B cell (primary cell): ENCODE measurements at regions not wholly inside any gene's neighbourhood (a gene's known extent, or its start where the extent isn't known, plus 50 kb on each side); places are given as distances from the start of the nearest gene placed in this dataset.

ENCODE experiments used
- EZH2 ChIP-seq: IDR thresholded peaks from 2 replicates; pipeline ENCODE4 v1.6.1; 2012; ENCODE audit warnings: borderline replicate concordance, low read depth, mild to moderate bottlenecking, moderate library complexity, low read length; ENCODE audit not compliant: insufficient read depth, poor library complexity, severe bottlenecking
- TF ChIP-seq, protein P1 (sequence below): fragments of 200-600 bp; IDR thresholded peaks from one replicate; pipeline ENCODE4 v1.8.0; 2022; ENCODE audit warnings: antibody characterized with exemption, mild to moderate bottlenecking

GRCh38 chr13:103941506-103942140, 875.4 kb upstream of the SLC10A2 start:
- TF ChIP-seq, protein P1, sequence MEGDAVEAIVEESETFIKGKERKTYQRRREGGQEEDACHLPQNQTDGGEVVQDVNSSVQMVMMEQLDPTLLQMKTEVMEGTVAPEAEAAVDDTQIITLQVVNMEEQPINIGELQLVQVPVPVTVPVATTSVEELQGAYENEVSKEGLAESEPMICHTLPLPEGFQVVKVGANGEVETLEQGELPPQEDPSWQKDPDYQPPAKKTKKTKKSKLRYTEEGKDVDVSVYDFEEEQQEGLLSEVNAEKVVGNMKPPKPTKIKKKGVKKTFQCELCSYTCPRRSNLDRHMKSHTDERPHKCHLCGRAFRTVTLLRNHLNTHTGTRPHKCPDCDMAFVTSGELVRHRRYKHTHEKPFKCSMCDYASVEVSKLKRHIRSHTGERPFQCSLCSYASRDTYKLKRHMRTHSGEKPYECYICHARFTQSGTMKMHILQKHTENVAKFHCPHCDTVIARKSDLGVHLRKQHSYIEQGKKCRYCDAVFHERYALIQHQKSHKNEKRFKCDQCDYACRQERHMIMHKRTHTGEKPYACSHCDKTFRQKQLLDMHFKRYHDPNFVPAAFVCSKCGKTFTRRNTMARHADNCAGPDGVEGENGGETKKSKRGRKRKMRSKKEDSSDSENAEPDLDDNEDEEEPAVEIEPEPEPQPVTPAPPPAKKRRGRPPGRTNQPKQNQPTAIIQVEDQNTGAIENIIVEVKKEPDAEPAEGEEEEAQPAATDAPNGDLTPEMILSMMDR: no peak
- no peak for TF ChIP-seq EZH2
